K562 (cell line): ENCODE measurements at regions not wholly inside any gene's neighbourhood (a gene's known extent, or its start where the extent isn't known, plus 50 kb on each side); places are given as distances from the start of the nearest gene placed in this dataset.

ENCODE experiments used
- ATAC-seq: fragments of 200-7000 bp; cut with Tn5 transposase; 3 replicates; pipeline ENCODE4 v1.9.1; 2020; ENCODE audit warnings: moderate library complexity
- BruUV-seq: library from RNA; stranded (reverse); fragments of 400-500 nt; replicated peaks from 2 replicates; lab custom pipeline; 2021; lab: Mats Ljungman, UMichigan
- CTCF ChIA-PET: fragments of 300-600 bp; formaldehyde crosslinking; extraction: SDS; loops from one replicate; lab custom pipeline; 2021; ENCODE audit warnings: low intra/inter-chr PET ratio; lab: Yijun Ruan, JAX
- POLR2A ChIA-PET: fragments of 300-600, 350-650 bp; sonication (Branson Sonifier 250); formaldehyde crosslinking; extraction: SDS; loops from one replicate; lab custom pipeline; 2021; ENCODE audit warnings: antibody characterized with exemption, inconsistent platforms; lab: Yijun Ruan, JAX
- DNase-seq, 4 experiments: peaks; one replicate each; pipeline versions ENCODE4 v3.0.0 to v3.0.0-alpha.2; 2011 to 2018; ENCODE audit warnings: low spot score in 3 of 4, mixed read lengths in 3 of 4; ENCODE audit errors: extremely low read depth in 1 of 4
- FAIRE-seq: peaks from 2 replicates; lab custom pipeline; 2011; peaks lifted over from hg19 to GRCh38; lab: Jason Lieb, UNC
- H2AFZ ChIP-seq: 2 replicates; pipeline ENCODE4 v1.6.0; 2011; ENCODE audit warnings: low read depth, low read length, control low read depth, inconsistent platforms
- H3K27ac ChIP-seq: fragments of 200-600 bp; 3 replicates; pipeline ENCODE4 v1.8.0; 2011; ENCODE audit warnings: low read depth, mild to moderate bottlenecking, control low read depth, inconsistent platforms, low read length, moderate library complexity, mixed read lengths; ENCODE audit errors: extremely low read depth
- H3K27me3 ChIP-seq, 2 experiments: fragments of 300-600 bp in 1 of 2; 2 replicates in 1 of 2; 3 replicates in 1 of 2; pipeline versions ENCODE4 v1.6.0 to v1.8.0; 2011; ENCODE audit warnings: inconsistent platforms in 2 of 2, low read length in 2 of 2, mild to moderate bottlenecking in 1 of 2, mixed read lengths in 1 of 2, moderate library complexity in 1 of 2; ENCODE audit not compliant: control insufficient read depth in 2 of 2, insufficient read depth in 2 of 2
- H3K36me3 ChIP-seq: fragments of 300-600 bp; 3 replicates; pipeline ENCODE4 v1.8.0; 2011; ENCODE audit warnings: mild to moderate bottlenecking, low read length, inconsistent platforms; ENCODE audit not compliant: control insufficient read depth, insufficient read depth
- H3K4me1 ChIP-seq, 2 experiments: fragments of 200-600 bp in 1 of 2; replicated peaks in 1 of 2; 2 replicates in 1 of 2; 3 replicates in 1 of 2; pipeline versions ENCODE4 v1.5.1 to v1.8.0; 2011; ENCODE audit warnings: inconsistent platforms in 2 of 2, low read length in 2 of 2, mild to moderate bottlenecking in 1 of 2, mixed read lengths in 1 of 2, moderate library complexity in 1 of 2; ENCODE audit not compliant: control insufficient read depth in 2 of 2, insufficient read depth in 2 of 2
- H3K4me2 ChIP-seq: 2 replicates; pipeline ENCODE4 v1.6.1; 2011; ENCODE audit warnings: low read length, control low read depth, inconsistent platforms, mixed read lengths; ENCODE audit not compliant: insufficient read depth
- H3K4me3 ChIP-seq: fragments of 200-600 bp; sonication (generic), shearing (Covaris generic); 2 replicates; pipeline ENCODE4 v1.5.1; 2016; ENCODE audit warnings: control low read depth, inconsistent platforms
- H3K79me2 ChIP-seq: fragments of 200-600 bp; 3 replicates; pipeline ENCODE4 v1.8.0; 2011; ENCODE audit warnings: low read length, inconsistent platforms; ENCODE audit not compliant: control insufficient read depth, insufficient read depth
- H3K9ac ChIP-seq, 2 experiments: 2 replicates each; pipeline versions ENCODE4 v1.6.0 to v1.6.1; 2011; ENCODE audit warnings: low read depth in 2 of 2, low read length in 2 of 2, control low read depth in 1 of 2, inconsistent platforms in 1 of 2, mild to moderate bottlenecking in 1 of 2, mixed read lengths in 1 of 2; ENCODE audit not compliant: insufficient read depth in 1 of 2
- H3K9me1 ChIP-seq: one replicate; pipeline ENCODE4 v1.6.0; 2011; ENCODE audit warnings: inconsistent platforms, mild to moderate bottlenecking, low read length, moderate library complexity; ENCODE audit not compliant: control insufficient read depth, insufficient read depth
- H3K9me3 ChIP-seq: replicated peaks from 2 replicates; pipeline ENCODE4 v1.5.1; 2011; ENCODE audit warnings: low read depth, low read length, inconsistent platforms; ENCODE audit not compliant: control insufficient read depth, insufficient read depth
- H4K20me1 ChIP-seq: replicated peaks from 2 replicates; pipeline ENCODE4 v1.6.1; 2011; ENCODE audit warnings: low read length, inconsistent platforms, mixed read lengths; ENCODE audit not compliant: control insufficient read depth, insufficient read depth
- CHCHD3 ChIP-seq: fragments of 250-450 bp; sonication (Bioruptor Pico); IDR thresholded peaks from 2 replicates; pipeline ENCODE4 v2.1.2; 2022; ENCODE audit warnings: mild to moderate bottlenecking
- HDAC1 ChIP-seq, 2 experiments: fragments of 450-650 bp; IDR thresholded peaks; 2 replicates each; pipeline ENCODE4 v1.6.1; 2016 to 2017; ENCODE audit warnings: inconsistent platforms in 1 of 2, mild to moderate bottlenecking in 1 of 2, moderate library complexity in 1 of 2
- NELFE ChIP-seq: IDR thresholded peaks from 2 replicates; pipeline ENCODE4 v1.6.1; 2011; ENCODE audit warnings: mild to moderate bottlenecking; ENCODE audit not compliant: insufficient read depth, insufficient read length
- USF2 ChIP-seq: sonication (generic); formaldehyde crosslinking; IDR thresholded peaks from 2 replicates; pipeline ENCODE4 v1.5.0; 2020; ENCODE audit warnings: missing genetic modification reagents
- ZNF395 ChIP-seq: fragments of 200-800 bp; sonication (Bioruptor generic); IDR thresholded peaks from 2 replicates; pipeline ENCODE4 v1.6.1; 2017; ENCODE audit warnings: missing genetic modification characterization, missing compliant biosample characterization
- ZNF830 ChIP-seq: fragments of 250-450 bp; sonication (Bioruptor Pico); IDR thresholded peaks from 2 replicates; pipeline ENCODE4 v1.5.0; 2021; ENCODE audit warnings: mild to moderate bottlenecking
- WGBS: fragments of 100-300 bp; shearing (Covaris generic); methylation state at CpG from one replicate; pipeline ENCODE4 v1.1.6; 2016; ENCODE audit warnings: low coverage, mixed read lengths; ENCODE audit not compliant: insufficient coverage; ENCODE audit errors: missing lambda C conversion rate; 5-methylcytosine and 5-hydroxymethylcytosine counted together
- in situ Hi-C: fragments of 300-500 bp; cut with MboI; formaldehyde crosslinking; loops from 4 replicates; pipeline ENCODE4 v1.15.0; 2018; ENCODE audit warnings: inconsistent platforms, mixed read lengths
- intact Hi-C: fragments of 100-400 bp; cut with micrococcal nuclease; formaldehyde crosslinking; loops from 2 replicates; pipeline ENCODE4 v1.14.2; 2022

GRCh38 chrX:116238567-116239255 is 68.2 kb downstream of the AGTR2 start:
- H3K79me2 ChIP-seq = no peaks in the 10 kb centered on the region
- intact Hi-C loops = no loop called here
- H3K4me2 ChIP-seq = no peak overlapping the region
- H3K9me1 ChIP-seq = no peaks in the 10 kb centered on the region
- DNase-seq (no peak), FAIRE-seq (no peak)
- WGBS = 6% methylated on average over 2 of the region's 2 CpGs
- ChIA-PET CTCF (no interaction called here), POLR2A (no interaction called here)
- H3K4me1 ChIP-seq = no peaks in the 10 kb centered on the region
- no peaks in the 10 kb centered on the region for H3K36me3 ChIP-seq
- no TSS peak for BruUV-seq
- no peaks in the 10 kb centered on the region for H3K27me3 ChIP-seq
- H3K9me3 ChIP-seq = no peaks in the 10 kb centered on the region
- H2AFZ ChIP-seq = no peak overlapping the region
- TF ChIP-seq ZNF830 (CRISPR knock-in tag) (no peak), USF2 (CRISPR knock-in tag) (no peak), HDAC1 (IDR thresholded peaks at IDR 0.05) (no peak), ZNF395 (CRISPR knock-in tag) (no peak), NELFE (no peak), CHCHD3 (CRISPR knock-in tag) (no peak)
- TF ChIP-seq, all 486 proteins: peak for 0
- Histone ChIP-seq H3K27ac (no peak overlapping the region), H3K4me3 (no peak overlapping the region), H3K9ac (no peak overlapping the region), H4K20me1 (no peaks in the 10 kb centered on the region)
- no peak for ATAC-seq
- in situ Hi-C loops = no loop called here
